Esophagus muscularis mucosa (tissue), 4 donors: ENCODE measurements at regions not wholly inside any gene's neighbourhood (a gene's known extent, or its start where the extent isn't known, plus 50 kb on each side); places are given as distances from the start of the nearest gene placed in this dataset.

Source experiments
- DNase-seq: peaks from one replicate; pipeline ENCODE4 v3.0.0-alpha.2; 2017; ENCODE audit errors: extremely low spot score
- H3K27ac ChIP-seq, 4 donors: fragments of 200-600 bp; sonication (generic); replicated peaks in 1 of 4; 1 replicate in 3 of 4; 2 replicates in 1 of 4; pipeline ENCODE4 v1.5.1; 2016 to 2019; ENCODE audit warnings: mild to moderate bottlenecking in 1 of 4
- H3K27me3 ChIP-seq, 4 donors: fragments of 200-600 bp; sonication (generic); one replicate each; pipeline versions ENCODE4 v1.5.1 to v1.6.0; 2016 to 2019
- H3K36me3 ChIP-seq, 4 donors: fragments of 200-600 bp; sonication (generic); one replicate each; pipeline ENCODE4 v1.5.1; 2016 to 2019
- H3K4me1 ChIP-seq, 4 donors: fragments of 200-600 bp; sonication (generic); one replicate each; pipeline ENCODE4 v1.5.1; 2016 to 2019
- H3K4me3 ChIP-seq, 4 donors: fragments of 200-600 bp; sonication (generic); 1 replicate in 2 of 4; 2 replicates in 2 of 4; pipeline ENCODE4 v1.5.1; 2016 to 2019; ENCODE audit warnings: mild to moderate bottlenecking in 4 of 4, moderate library complexity in 1 of 4
- H3K9me3 ChIP-seq, 4 donors: fragments of 200-600 bp; sonication (generic); 1 replicate in 3 of 4; 2 replicates in 1 of 4; pipeline ENCODE4 v1.5.1; 2016 to 2019
- CTCF ChIP-seq, 3 experiments: fragments of 200-600 bp in 2 of 3; fragments of 450-650 bp in 1 of 3; sonication (generic) in 2 of 3; IDR thresholded peaks; one replicate each; pipeline ENCODE4 v1.5.1; 2017 to 2019; ENCODE audit warnings: antibody characterized with exemption in 3 of 3, mild to moderate bottlenecking in 2 of 3, moderate library complexity in 1 of 3
- EP300 ChIP-seq: sonication (generic); formaldehyde crosslinking; IDR thresholded peaks from one replicate; pipeline ENCODE4 v1.6.1; 2017; ENCODE audit warnings: antibody characterized with exemption
- POLR2A ChIP-seq: fragments of 450-650 bp; IDR thresholded peaks from one replicate; pipeline ENCODE4 v1.6.1; 2017; ENCODE audit warnings: antibody characterized with exemption, moderate library complexity, mild to moderate bottlenecking, low read depth
- POLR2AphosphoS5 ChIP-seq, 2 donors: sonication (generic); formaldehyde crosslinking; IDR thresholded peaks; one replicate each; pipeline ENCODE4 v1.6.1; 2017; ENCODE audit warnings: antibody characterized with exemption in 2 of 2
- WGBS: methylation state at CpG from one replicate; pipeline ENCODE4 v1.1.5; 2018; 5-methylcytosine and 5-hydroxymethylcytosine counted together
- intact Hi-C: fragments of 100-400 bp; cut with DNase I; formaldehyde crosslinking; loops from one replicate; pipeline ENCODE4 v1.15.1; 2023
- small RNA-seq, 3 donors: library from RNA; depleted of rRNA; stranded (forward); fragments of <200 nt; gene quantifications; one replicate each; pipeline ENCODE3, GENCODE V24; 2016

GRCh38 chr5:17157916-17158529 is 59.4 kb upstream of the BASP1 start:
- no peak overlapping the region for H3K27ac ChIP-seq
- DNase-seq = no peak
- 77% methylated on average over 7 of the region's 7 CpGs for WGBS
- H3K9me3 ChIP-seq = no peaks in the 10 kb centered on the region
- no peaks in the 10 kb centered on the region for H3K36me3 ChIP-seq
- H3K4me1 ChIP-seq = no peaks in the 10 kb centered on the region
- TF ChIP-seq POLR2AphosphoS5 (IDR thresholded peaks at IDR 0.05) = no peak
- no peak for TF ChIP-seq POLR2A
- TF ChIP-seq EP300 = no peak
- intact Hi-C loops = no loop called here
- no peak overlapping the region for H3K4me3 ChIP-seq
- H3K27me3 ChIP-seq = no peaks in the 10 kb centered on the region

- 89% methylated on average over 2 of the region's 2 CpGs for WGBS
- no peaks in the 10 kb centered on the region for H3K9me3 ChIP-seq
- no peak for DNase-seq
- no peak overlapping the region for H3K4me3 ChIP-seq
- no peaks in the 10 kb centered on the region for H3K4me1 ChIP-seq
- H3K36me3 ChIP-seq = no peaks in the 10 kb centered on the region
- intact Hi-C loops = no loop called here
- no peaks in the 10 kb centered on the region for H3K27me3 ChIP-seq
- no peak overlapping the region for H3K27ac ChIP-seq
- TF ChIP-seq EP300 (no peak), POLR2A (no peak), CTCF (IDR thresholded peaks at IDR 0.05) (no peak), POLR2AphosphoS5 (IDR thresholded peaks at IDR 0.05) (no peak)
These were observed 56.7 kb upstream of the BASP1 start for GRCh38 chr5:17160756-17161040.

- H3K4me1 ChIP-seq = no peaks in the 10 kb centered on the region
- intact Hi-C loops = no loop called here
- H3K27ac ChIP-seq = no peak overlapping the region
- no peak for DNase-seq
- WGBS = 92% methylated on average over 3 of the region's 3 CpGs
- H3K27me3 ChIP-seq = no peaks in the 10 kb centered on the region
- no peak overlapping the region for H3K4me3 ChIP-seq
- H3K9me3 ChIP-seq = no peaks in the 10 kb centered on the region
- TF ChIP-seq POLR2A (no peak), EP300 (no peak), POLR2AphosphoS5 (IDR thresholded peaks at IDR 0.05) (no peak), CTCF (IDR thresholded peaks at IDR 0.05) (no peak)
- no peaks in the 10 kb centered on the region for H3K36me3 ChIP-seq
These were observed 55.8 kb upstream of the BASP1 start for GRCh38 chr5:17161662-17162061.

GRCh38 chr5:17163221-17163620 is 54.2 kb upstream of the BASP1 start:
- Histone ChIP-seq H3K4me1 (no peaks in the 10 kb centered on the region), H3K27me3 (no peaks in the 10 kb centered on the region), H3K36me3 (no peaks in the 10 kb centered on the region), H3K4me3 (no peak overlapping the region), H3K9me3 (no peaks in the 10 kb centered on the region), H3K27ac (no peak overlapping the region)
- intact Hi-C loops = no loop called here
- TF ChIP-seq EP300 (no peak), CTCF (IDR thresholded peaks at IDR 0.05) (no peak), POLR2AphosphoS5 (IDR thresholded peaks at IDR 0.05) (no peak), POLR2A (no peak)
- DNase-seq = no peak

GRCh38 chr5:17167171-17167891 is 50.1 kb upstream of the BASP1 start:
- H3K27ac ChIP-seq = no peak overlapping the region
- no peaks in the 10 kb centered on the region for H3K36me3 ChIP-seq
- WGBS = 73% methylated on average over 4 of the region's 4 CpGs
- no peak overlapping the region for H3K4me3 ChIP-seq
- H3K27me3 ChIP-seq = peaks cover 0 to 4% (median 0%) of the 10 kb centered on the region in 4 donors
- intact Hi-C loops = no loop called here
- TF ChIP-seq EP300 (no peak), POLR2AphosphoS5 (IDR thresholded peaks at IDR 0.05) (no peak), CTCF (IDR thresholded peaks at IDR 0.05) (no peak), POLR2A (no peak)
- H3K9me3 ChIP-seq = no peaks in the 10 kb centered on the region
- no peak for DNase-seq
- H3K4me1 ChIP-seq = peaks cover 5 to 11% (median 6%) of the 10 kb centered on the region in 4 donors

Small RNA genes in the stretch of these regions (small RNA-seq; reads per million reads assigned to genes)
- gene RF00019 = 0 reads per million in 3 donors
- gene RNA5SP180 = 0 reads per million in 3 donors
